ENCODE measurements at regions not wholly inside any gene's neighbourhood (a gene's known extent, or its start where the extent isn't known, plus 50 kb on each side); places are given as distances from the start of the nearest gene placed in this dataset.

DNA sequence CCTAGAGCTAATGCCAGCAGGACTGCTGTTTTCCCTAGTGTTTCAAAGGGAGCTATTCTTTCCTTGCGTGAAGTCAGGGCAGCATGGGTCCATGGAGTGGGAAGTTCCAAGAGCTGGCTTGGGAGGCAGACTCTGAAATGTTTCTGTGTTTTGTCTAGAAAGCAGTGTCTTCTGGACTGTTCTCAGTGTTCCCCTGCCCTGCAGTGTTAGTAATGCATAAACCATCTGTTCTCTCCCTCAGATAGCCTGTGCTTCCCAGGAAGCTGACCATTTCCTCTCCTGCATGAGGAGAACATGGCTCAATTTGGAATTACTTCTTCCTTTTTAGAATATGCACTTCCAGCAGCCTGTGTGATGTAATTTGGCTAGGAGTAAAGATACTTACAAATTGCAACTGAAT is 116.7 kb upstream of the CXCL13 start:
- TF ChIP-seq, protein P1, sequence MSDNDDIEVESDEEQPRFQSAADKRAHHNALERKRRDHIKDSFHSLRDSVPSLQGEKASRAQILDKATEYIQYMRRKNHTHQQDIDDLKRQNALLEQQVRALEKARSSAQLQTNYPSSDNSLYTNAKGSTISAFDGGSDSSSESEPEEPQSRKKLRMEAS (IDR thresholded peaks at IDR 0.05; ENCODE audit: insufficient read depth, insufficient read length), result no peak
- TF ChIP-seq, protein P2, sequence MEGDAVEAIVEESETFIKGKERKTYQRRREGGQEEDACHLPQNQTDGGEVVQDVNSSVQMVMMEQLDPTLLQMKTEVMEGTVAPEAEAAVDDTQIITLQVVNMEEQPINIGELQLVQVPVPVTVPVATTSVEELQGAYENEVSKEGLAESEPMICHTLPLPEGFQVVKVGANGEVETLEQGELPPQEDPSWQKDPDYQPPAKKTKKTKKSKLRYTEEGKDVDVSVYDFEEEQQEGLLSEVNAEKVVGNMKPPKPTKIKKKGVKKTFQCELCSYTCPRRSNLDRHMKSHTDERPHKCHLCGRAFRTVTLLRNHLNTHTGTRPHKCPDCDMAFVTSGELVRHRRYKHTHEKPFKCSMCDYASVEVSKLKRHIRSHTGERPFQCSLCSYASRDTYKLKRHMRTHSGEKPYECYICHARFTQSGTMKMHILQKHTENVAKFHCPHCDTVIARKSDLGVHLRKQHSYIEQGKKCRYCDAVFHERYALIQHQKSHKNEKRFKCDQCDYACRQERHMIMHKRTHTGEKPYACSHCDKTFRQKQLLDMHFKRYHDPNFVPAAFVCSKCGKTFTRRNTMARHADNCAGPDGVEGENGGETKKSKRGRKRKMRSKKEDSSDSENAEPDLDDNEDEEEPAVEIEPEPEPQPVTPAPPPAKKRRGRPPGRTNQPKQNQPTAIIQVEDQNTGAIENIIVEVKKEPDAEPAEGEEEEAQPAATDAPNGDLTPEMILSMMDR (IDR thresholded peaks at IDR 0.05; ENCODE audit: extremely low read depth in 1 of 2, insufficient read depth in 1 of 2, low read depth in 1 of 2, low read length in 2 of 2), result no peak
- TF ChIP-seq POLR2A (IDR thresholded peaks at IDR 0.05; ENCODE audit: low read depth, low read length), result no peak
- no peak for TF ChIP-seq FOS (IDR thresholded peaks at IDR 0.05; ENCODE audit: borderline replicate concordance, insufficient read depth, low read length)
- TF ChIP-seq JUN (IDR thresholded peaks at IDR 0.05; ENCODE audit: borderline replicate concordance, insufficient read depth, insufficient read length, low read depth), result no peak

Measured in endothelial cell of umbilical vein (primary cell).